Lung (tissue), 11 donors: ENCODE measurements at regions not wholly inside any gene's neighbourhood (a gene's known extent, or its start where the extent isn't known, plus 50 kb on each side); places are given as distances from the start of the nearest gene placed in this dataset.

Experiments
- ATAC-seq: fragments of 200-7000 bp; cut with Tn5 transposase; one replicate; pipeline ENCODE4 v1.9.1; 2020; ENCODE audit warnings: moderate number of reproducible peaks; ENCODE audit not compliant: insufficient read depth, low FRiP score
- DNase-seq, 3 donors: peaks; one replicate each; pipeline ENCODE4 v3.0.0-alpha.2; 2013 to 2017
- H3K27ac ChIP-seq, 2 donors: one replicate each; pipeline ENCODE4 v1.5.1; 2013; ENCODE audit warnings: mild to moderate bottlenecking in 2 of 2, moderate library complexity in 2 of 2, control low read depth in 1 of 2, inconsistent platforms in 1 of 2, low read depth in 1 of 2, low read length in 1 of 2
- H3K27me3 ChIP-seq, 3 donors: one replicate each; pipeline ENCODE4 v1.5.1; 2013; ENCODE audit warnings: low read length in 2 of 3; ENCODE audit not compliant: control insufficient read depth in 3 of 3, insufficient read depth in 3 of 3
- H3K36me3 ChIP-seq, 4 donors: one replicate each; pipeline ENCODE4 v1.5.1; 2013; ENCODE audit warnings: low read length in 4 of 4, mild to moderate bottlenecking in 1 of 4, moderate library complexity in 1 of 4; ENCODE audit not compliant: control insufficient read depth in 4 of 4, insufficient read depth in 4 of 4
- H3K4me1 ChIP-seq, 5 donors: one replicate each; pipeline ENCODE4 v1.5.1; 2013; ENCODE audit warnings: low read length in 5 of 5, mild to moderate bottlenecking in 2 of 5, moderate library complexity in 1 of 5; ENCODE audit not compliant: control insufficient read depth in 5 of 5, insufficient read depth in 5 of 5
- H3K4me3 ChIP-seq: one replicate; pipeline ENCODE4 v1.5.1; 2013; ENCODE audit warnings: mild to moderate bottlenecking, control low read depth, moderate library complexity
- H3K9ac ChIP-seq, 2 donors: one replicate each; pipeline ENCODE4 v1.5.1; 2013; ENCODE audit warnings: low read length in 2 of 2, control low read depth in 1 of 2; ENCODE audit not compliant: insufficient read depth in 1 of 2
- H3K9me3 ChIP-seq, 4 donors: one replicate each; pipeline ENCODE4 v1.5.1; 2013; ENCODE audit warnings: low read length in 3 of 4, mild to moderate bottlenecking in 1 of 4, moderate library complexity in 1 of 4; ENCODE audit not compliant: control insufficient read depth in 4 of 4, insufficient read depth in 3 of 4
- CTCF ChIP-seq: IDR thresholded peaks from 2 replicates; pipeline ENCODE4 v1.5.1; 2012; ENCODE audit warnings: mild to moderate bottlenecking; ENCODE audit errors: control extremely low read depth, extremely low read depth
- WGBS, 2 donors: extraction: QIAGEN DNeasy Blood & Tissue Kit; methylation state at CpG; one replicate each; pipeline ENCODE4 v1.1.7; 2013; 5-methylcytosine and 5-hydroxymethylcytosine counted together
- donor health status: control.
- donor health status: control.
- donor health status: Bipolar disorder and iron deficiency.
- donor health status: healthy.
- donor health status: DM: yes; HTN: yes; CAD: no.

GRCh38 chr22:47592791-47593190 is 830.3 kb downstream of the TBC1D22A start:
- Histone ChIP-seq H3K27me3 (peaks cover 0 to 4% (median 0%) of the 10 kb centered on the region in 3 donors), H3K9me3 (peaks cover 0 to 8% (median 0%) of the 10 kb centered on the region in 4 donors), H3K36me3 (no peaks in the 10 kb centered on the region), H3K9ac (no peak overlapping the region), H3K4me1 (peaks cover 0 to 7% (median 0%) of the 10 kb centered on the region in 5 donors), H3K4me3 (no peak overlapping the region), H3K27ac (no peak overlapping the region)
- no peak for TF ChIP-seq CTCF
- ATAC-seq (no peak), DNase-seq (no peak)
- WGBS, 2 donors, result 90 to 91% methylated on average over 9 of the region's 9 CpGs

GRCh38 chr22:47591709-47592108 is 829.3 kb downstream of the TBC1D22A start:
- DNase-seq (no peak), ATAC-seq (no peak)
- Histone ChIP-seq H3K27me3 (no peaks in the 10 kb centered on the region), H3K27ac (no peak overlapping the region), H3K4me3 (no peak overlapping the region), H3K4me1 (peaks cover 0 to 2% (median 0%) of the 10 kb centered on the region in 5 donors), H3K36me3 (no peaks in the 10 kb centered on the region), H3K9me3 (peaks cover 0 to 4% (median 0%) of the 10 kb centered on the region in 4 donors), H3K9ac (no peak overlapping the region)
- WGBS, 2 donors, result 75 to 85% methylated on average over 16 of the region's 16 CpGs
- no peak for TF ChIP-seq CTCF

GRCh38 chr22:47591016-47591415 is 828.6 kb downstream of the TBC1D22A start:
- Histone ChIP-seq H3K4me3 (no peak overlapping the region), H3K4me1 (no peaks in the 10 kb centered on the region)
- WGBS, 2 donors, result 90 to 96% methylated on average over 7 of the region's 7 CpGs

More at GRCh38 chr22:47591016-47591415, 828.6 kb downstream of the TBC1D22A start:
- Histone ChIP-seq H3K27me3 (no peaks in the 10 kb centered on the region), H3K27ac (no peak overlapping the region), H3K9me3 (peaks cover 0 to 4% (median 0%) of the 10 kb centered on the region in 4 donors), H3K9ac (no peak overlapping the region), H3K36me3 (no peaks in the 10 kb centered on the region)
- ATAC-seq, result no peak
- no peak for DNase-seq
- no peak for TF ChIP-seq CTCF
